Brain microvascular endothelial cell (primary cell): ENCODE measurements at regions not wholly inside any gene's neighbourhood (a gene's known extent, or its start where the extent isn't known, plus 50 kb on each side); places are given as distances from the start of the nearest gene placed in this dataset.

ENCODE experiments used
- DNase-seq: peaks from one replicate; pipeline ENCODE4 v3.0.0-alpha.2; 2020
- H3K27ac ChIP-seq: fragments of 250-450 bp; sonication (Bioruptor Pico); 2 replicates; pipeline ENCODE4 v1.5.1; 2020; ENCODE audit warnings: mild to moderate bottlenecking, moderate library complexity
- H3K27me3 ChIP-seq: fragments of 250-450 bp; sonication (Bioruptor Pico); replicated peaks from 2 replicates; pipeline ENCODE4 v1.5.1; 2020; ENCODE audit warnings: mild to moderate bottlenecking
- H3K36me3 ChIP-seq: fragments of 250-450 bp; sonication (Bioruptor Pico); replicated peaks from 2 replicates; pipeline ENCODE4 v1.5.1; 2020; ENCODE audit warnings: mild to moderate bottlenecking
- H3K4me3 ChIP-seq: 2 replicates; pipeline ENCODE4 v1.5.1; 2011; ENCODE audit warnings: low read depth, mild to moderate bottlenecking, control low read depth, low read length, moderate library complexity
- in situ Hi-C: cut with HindIII; loops from 2 replicates; pipeline ENCODE4 v1.10.0; 2017; ENCODE audit warnings: low sequenced_read_pairs, low pct_ligation_motif_present
- TF ChIP-seq, protein P1 (sequence below): IDR thresholded peaks from 2 replicates; pipeline ENCODE4 v1.5.1; 2011; ENCODE audit warnings: low read depth, mild to moderate bottlenecking, moderate library complexity, low read length, control low read depth, inconsistent platforms; ENCODE audit errors: missing control alignments

DNA sequence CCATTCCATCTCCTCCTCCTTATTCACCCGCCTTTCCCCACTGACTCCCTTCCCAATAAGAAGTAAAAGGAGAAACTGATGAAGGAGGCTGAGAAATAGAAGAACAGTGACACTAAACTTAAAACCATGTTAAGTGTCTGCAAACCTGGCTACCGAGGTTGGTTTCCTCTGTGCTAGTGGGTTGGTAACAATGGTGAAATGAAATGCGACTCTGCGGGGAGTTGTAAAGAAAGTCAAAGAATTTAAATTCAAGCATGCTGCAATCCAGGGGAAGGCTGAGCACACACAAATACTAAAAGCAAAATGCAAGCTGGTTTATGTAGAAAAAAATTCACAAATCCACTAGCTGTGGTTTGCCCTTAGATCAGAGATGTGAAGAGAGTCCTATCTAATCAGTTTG lies 155.2 kb upstream of the PDE10A start:
- no peak overlapping the region for H3K4me3 ChIP-seq
- in situ Hi-C loops, result no loop called here
- TF ChIP-seq, protein P1, sequence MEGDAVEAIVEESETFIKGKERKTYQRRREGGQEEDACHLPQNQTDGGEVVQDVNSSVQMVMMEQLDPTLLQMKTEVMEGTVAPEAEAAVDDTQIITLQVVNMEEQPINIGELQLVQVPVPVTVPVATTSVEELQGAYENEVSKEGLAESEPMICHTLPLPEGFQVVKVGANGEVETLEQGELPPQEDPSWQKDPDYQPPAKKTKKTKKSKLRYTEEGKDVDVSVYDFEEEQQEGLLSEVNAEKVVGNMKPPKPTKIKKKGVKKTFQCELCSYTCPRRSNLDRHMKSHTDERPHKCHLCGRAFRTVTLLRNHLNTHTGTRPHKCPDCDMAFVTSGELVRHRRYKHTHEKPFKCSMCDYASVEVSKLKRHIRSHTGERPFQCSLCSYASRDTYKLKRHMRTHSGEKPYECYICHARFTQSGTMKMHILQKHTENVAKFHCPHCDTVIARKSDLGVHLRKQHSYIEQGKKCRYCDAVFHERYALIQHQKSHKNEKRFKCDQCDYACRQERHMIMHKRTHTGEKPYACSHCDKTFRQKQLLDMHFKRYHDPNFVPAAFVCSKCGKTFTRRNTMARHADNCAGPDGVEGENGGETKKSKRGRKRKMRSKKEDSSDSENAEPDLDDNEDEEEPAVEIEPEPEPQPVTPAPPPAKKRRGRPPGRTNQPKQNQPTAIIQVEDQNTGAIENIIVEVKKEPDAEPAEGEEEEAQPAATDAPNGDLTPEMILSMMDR, result no peak
- H3K36me3 ChIP-seq, result no peaks in the 10 kb centered on the region
- H3K27me3 ChIP-seq, result peaks cover 13% of the 10 kb centered on the region
- H3K27ac ChIP-seq, result no peak overlapping the region
- DNase-seq, result no peak

DNA sequence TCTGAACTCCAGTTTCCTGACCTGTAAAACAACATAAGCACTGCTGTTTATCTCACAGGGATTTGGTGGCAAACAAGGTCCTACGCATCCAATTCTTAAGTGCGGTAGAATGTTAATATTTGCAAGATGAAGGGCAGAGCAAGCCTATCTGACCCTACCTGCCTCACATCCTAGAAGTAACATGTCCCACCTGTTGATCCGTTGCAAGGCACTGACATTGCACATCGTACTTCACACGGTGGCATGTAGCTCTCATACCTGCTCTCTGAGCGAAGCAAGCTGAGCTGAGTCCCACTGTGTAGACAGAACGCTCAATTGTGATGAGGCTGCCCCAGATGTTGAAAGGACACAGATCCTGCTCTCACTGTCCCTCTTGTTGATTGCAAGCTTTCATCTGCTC lies 154.7 kb upstream of the PDE10A start:
- in situ Hi-C loops, result no loop called here
- Histone ChIP-seq H3K36me3 (no peaks in the 10 kb centered on the region), H3K27ac (no peak overlapping the region), H3K4me3 (no peak overlapping the region), H3K27me3 (peaks cover 13% of the 10 kb centered on the region)
- no peak for DNase-seq
- TF ChIP-seq, protein P1, result no peak

DNA sequence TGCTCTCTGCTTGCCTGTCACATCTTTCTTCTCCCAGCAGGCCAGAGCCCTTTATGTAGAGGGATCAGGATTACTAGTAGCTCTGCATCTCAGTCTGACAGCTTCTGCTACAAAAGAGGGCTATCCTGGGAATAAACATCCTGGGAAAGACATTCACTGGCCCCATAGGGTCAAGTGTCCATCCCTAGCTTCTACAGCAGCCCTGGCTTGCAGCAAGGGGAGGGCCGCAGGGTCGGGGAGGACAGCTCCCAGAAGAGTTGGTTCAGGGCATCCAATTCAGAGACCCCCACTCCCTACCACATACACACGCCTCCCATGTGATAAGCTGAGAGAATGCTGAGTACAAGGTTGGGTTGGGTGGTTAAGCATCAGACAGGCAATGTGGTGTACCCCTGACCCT lies 154.1 kb upstream of the PDE10A start:
- H3K27me3 ChIP-seq, result peaks cover 13% of the 10 kb centered on the region
- no peak overlapping the region for H3K27ac ChIP-seq
- no peak overlapping the region for H3K4me3 ChIP-seq
- DNase-seq, result no peak
- no peaks in the 10 kb centered on the region for H3K36me3 ChIP-seq
- in situ Hi-C loops, result no loop called here
- TF ChIP-seq, protein P1, result no peak

DNA sequence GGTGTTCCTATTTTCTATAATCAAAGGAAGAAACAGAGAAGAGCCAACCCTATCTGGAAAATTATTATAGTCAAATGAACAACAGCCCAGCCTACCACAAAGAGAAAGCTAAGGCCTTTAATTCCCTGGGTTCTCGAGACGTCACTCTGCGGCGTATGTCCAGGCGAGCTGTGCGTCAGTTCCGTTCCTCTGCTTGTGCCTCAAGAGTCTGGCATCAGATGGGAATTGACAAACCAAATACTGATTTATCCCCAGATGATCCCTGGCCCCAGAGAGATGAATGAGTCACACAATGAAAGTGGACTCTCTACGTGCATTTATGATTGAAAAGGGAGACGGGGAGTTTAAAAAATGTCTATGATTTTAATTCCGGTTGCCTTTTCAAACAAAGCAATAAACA lies 151.6 kb upstream of the PDE10A start:
- TF ChIP-seq, protein P1, result no peak
- in situ Hi-C loops, result no loop called here
- DNase-seq, result no peak

DNA sequence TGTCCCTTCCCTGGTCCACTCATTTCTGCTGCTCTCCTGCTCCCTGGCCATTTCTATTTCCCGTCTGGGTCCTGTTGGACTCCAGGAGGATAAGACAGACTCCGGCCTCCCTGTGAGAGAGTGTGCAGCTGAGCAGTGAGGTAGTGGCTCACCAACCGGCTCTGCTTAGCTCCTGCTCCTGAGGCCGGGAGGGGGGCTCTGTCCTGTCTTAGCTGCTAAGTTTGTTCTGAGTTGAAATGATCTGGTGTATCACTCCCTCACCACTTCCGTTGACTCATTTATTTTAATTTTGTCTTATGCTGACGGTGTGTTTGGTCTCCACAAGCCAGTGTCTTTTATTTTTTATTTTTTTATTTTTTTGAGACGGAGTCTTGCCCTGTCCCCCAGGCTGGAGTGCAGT lies 148.5 kb upstream of the PDE10A start:
- no peak overlapping the region for H3K4me3 ChIP-seq
- peaks cover under 1% of the 10 kb centered on the region for H3K27me3 ChIP-seq
- in situ Hi-C loops, result no loop called here
- no peak overlapping the region for H3K27ac ChIP-seq
- DNase-seq, result no peak
- TF ChIP-seq, protein P1, result no peak
- H3K36me3 ChIP-seq, result no peaks in the 10 kb centered on the region

More for the DNA sequence above, 151.6 kb upstream of the PDE10A start:
- H3K36me3 ChIP-seq, result no peaks in the 10 kb centered on the region
- H3K27me3 ChIP-seq, result peaks cover 10% of the 10 kb centered on the region
- no peak overlapping the region for H3K4me3 ChIP-seq
- H3K27ac ChIP-seq, result no peak overlapping the region

DNA sequence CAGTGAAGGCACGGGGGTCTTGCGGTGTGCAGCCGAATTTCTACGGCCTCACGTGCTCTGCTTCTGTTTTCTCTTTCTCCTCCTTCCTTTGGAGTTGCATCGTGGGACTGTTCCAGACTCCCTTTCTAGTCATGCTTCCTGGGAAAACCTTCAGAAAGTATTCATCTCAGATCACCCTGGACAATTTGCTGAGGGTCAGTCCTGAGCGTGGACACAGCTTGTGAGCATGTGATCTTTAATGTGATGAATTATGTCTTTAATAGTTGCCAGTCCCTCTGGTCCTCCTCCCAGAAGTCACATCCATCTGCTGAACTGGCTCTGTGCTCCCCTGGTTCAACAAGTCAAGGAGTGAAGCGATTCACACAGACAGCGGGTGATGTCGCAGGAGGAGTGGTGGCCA lies 145.0 kb upstream of the PDE10A start:
- H3K4me3 ChIP-seq, result no peak overlapping the region
- in situ Hi-C loops, result no loop called here

More for the DNA sequence above, 145.0 kb upstream of the PDE10A start:
- TF ChIP-seq, protein P1, result no peak
- Histone ChIP-seq H3K36me3 (no peaks in the 10 kb centered on the region), H3K27me3 (no peaks in the 10 kb centered on the region), H3K27ac (no peak overlapping the region)
- no peak for DNase-seq
